Calu3 (cell line): ENCODE measurements at regions not wholly inside any gene's neighbourhood (a gene's known extent, or its start where the extent isn't known, plus 50 kb on each side); places are given as distances from the start of the nearest gene placed in this dataset.

ENCODE experiments used
- BruUV-seq: library from RNA; stranded (reverse); fragments of 400-500 nt; replicated peaks from 2 replicates; lab custom pipeline; 2021; lab: Mats Ljungman, UMichigan
- CTCF ChIA-PET: fragments of 300-600 bp; sonication (Branson Sonifier 250); formaldehyde crosslinking; loops from one replicate; lab custom pipeline; 2022; ENCODE audit warnings: antibody characterized with exemption; lab: Charles Lee
- DNase-seq: peaks from one replicate; pipeline ENCODE4 v3.0.0; 2022
- H3K27ac Mint-ChIP-seq: one replicate; pipeline ENCODE4 v1.8.0; 2022; ENCODE audit warnings: mixed read lengths; ENCODE audit not compliant: unreplicated experiment
- H3K27me3 Mint-ChIP-seq: one replicate; pipeline ENCODE4 v1.8.0; 2022; ENCODE audit warnings: mixed read lengths; ENCODE audit not compliant: unreplicated experiment
- H3K36me3 Mint-ChIP-seq: one replicate; pipeline ENCODE4 v1.8.0; 2022; ENCODE audit warnings: mild to moderate bottlenecking, moderate library complexity, mixed read lengths; ENCODE audit not compliant: insufficient read depth, unreplicated experiment
- H3K4me1 Mint-ChIP-seq: one replicate; pipeline ENCODE4 v1.8.0; 2022; ENCODE audit warnings: mild to moderate bottlenecking, low read depth, mixed read lengths; ENCODE audit not compliant: unreplicated experiment
- H3K4me3 Mint-ChIP-seq: one replicate; pipeline ENCODE4 v1.8.0; 2022; ENCODE audit warnings: mild to moderate bottlenecking, low read depth, moderate library complexity, mixed read lengths; ENCODE audit not compliant: unreplicated experiment
- H3K9me3 Mint-ChIP-seq: one replicate; pipeline ENCODE4 v1.8.0; 2022; ENCODE audit warnings: low read depth, mixed read lengths; ENCODE audit not compliant: unreplicated experiment
- CTCF ChIP-seq: fragments of 200-600 bp; IDR thresholded peaks from one replicate; pipeline ENCODE4 v1.8.0; 2022; ENCODE audit warnings: antibody characterized with exemption; ENCODE audit not compliant: unreplicated experiment
- intact Hi-C: fragments of 100-400 bp; cut with micrococcal nuclease; formaldehyde crosslinking; loops from one replicate; pipeline ENCODE4 v1.10.0; 2022; ENCODE audit not compliant: unreplicated experiment

GRCh38 chr2:14245901-14246300 lies 386.6 kb upstream of the LRATD1 start:
- Mint-ChIP-seq H3K27ac (no peak overlapping the region), H3K36me3 (no peaks in the 10 kb centered on the region), H3K4me1 (no peaks in the 10 kb centered on the region), H3K9me3 (no peaks in the 10 kb centered on the region), H3K4me3 (no peak overlapping the region), H3K27me3 (no peaks in the 10 kb centered on the region)
- CTCF ChIA-PET, result no interaction called here
- intact Hi-C loops, result no loop called here
- TF ChIP-seq CTCF, result no peak
- no TSS peak for BruUV-seq
- no peak for DNase-seq

GRCh38 chr2:14255135-14255820 lies 377.2 kb upstream of the LRATD1 start:
- H3K27me3 Mint-ChIP-seq, result no peaks in the 10 kb centered on the region
- H3K27ac Mint-ChIP-seq, result no peak overlapping the region
- no TSS peak for BruUV-seq
- no peak overlapping the region for H3K4me3 Mint-ChIP-seq
- CTCF ChIA-PET, result no interaction called here
- intact Hi-C loops, result no loop called here
- H3K4me1 Mint-ChIP-seq, result no peaks in the 10 kb centered on the region
- DNase-seq, result no peak
- H3K36me3 Mint-ChIP-seq, result no peaks in the 10 kb centered on the region
- no peaks in the 10 kb centered on the region for H3K9me3 Mint-ChIP-seq
- no peak for TF ChIP-seq CTCF

- no peaks in the 10 kb centered on the region for H3K27me3 Mint-ChIP-seq
- TF ChIP-seq CTCF, result no peak
- CTCF ChIA-PET, result no interaction called here
- intact Hi-C loops, result no loop called here
- H3K36me3 Mint-ChIP-seq, result no peaks in the 10 kb centered on the region
- H3K9me3 Mint-ChIP-seq, result no peaks in the 10 kb centered on the region
- no TSS peak for BruUV-seq
- H3K4me3 Mint-ChIP-seq, result no peak overlapping the region
- no peak for DNase-seq
- no peaks in the 10 kb centered on the region for H3K4me1 Mint-ChIP-seq
- no peak overlapping the region for H3K27ac Mint-ChIP-seq
These were observed 375.6 kb upstream of the LRATD1 start for GRCh38 chr2:14256890-14257289.

- no peaks in the 10 kb centered on the region for H3K27me3 Mint-ChIP-seq
- no TSS peak for BruUV-seq
- no peak for TF ChIP-seq CTCF
- H3K4me3 Mint-ChIP-seq, result no peak overlapping the region
- no peak for DNase-seq
- H3K36me3 Mint-ChIP-seq, result no peaks in the 10 kb centered on the region
- CTCF ChIA-PET, result no interaction called here
- no peak overlapping the region for H3K27ac Mint-ChIP-seq
- intact Hi-C loops, result no loop called here
- no peaks in the 10 kb centered on the region for H3K4me1 Mint-ChIP-seq
- H3K9me3 Mint-ChIP-seq, result no peaks in the 10 kb centered on the region
These were observed 374.6 kb upstream of the LRATD1 start for GRCh38 chr2:14257801-14258507.
